ENCODE measurements at regions not wholly inside any gene's neighbourhood (a gene's known extent, or its start where the extent isn't known, plus 50 kb on each side); places are given as distances from the start of the nearest gene placed in this dataset.
A peak's percentile ranks its signal among the peaks of the same experiment; 100 is the strongest.

GRCh38 chr2:14557916-14558315 lies 74.6 kb upstream of the LRATD1 start:
- no peak for DNase-seq
- H3K27ac ChIP-seq: peak overlapping the region; percentile 75 to 88 (median 80)
- in situ Hi-C loops (cut with MboI; ENCODE audit: low pct_ligation_motif_present in 1 of 4, low pct_unique_long_range_greater_than_20kb in 1 of 4, low sequenced_read_pairs in 3 of 4) (no loop called here), intact Hi-C loops (cut with DNase I; ENCODE audit: low total_unique reads) (no loop called here)
- no peak overlapping the region for H3K4me3 ChIP-seq
- H3K4me1 ChIP-seq: peaks cover 0 to 46% (median 16%) of the 10 kb centered on the region in 4 donors
- no peaks in the 10 kb centered on the region for H3K9me3 ChIP-seq
- no peaks in the 10 kb centered on the region for H3K27me3 ChIP-seq
- TF ChIP-seq POLR2AphosphoS5 (IDR thresholded peaks at IDR 0.05) (peak in 1 of 3 donors; percentile 5), EP300 (IDR thresholded peaks at IDR 0.05; ENCODE audit: low read depth) (no peak)
- H3K36me3 ChIP-seq: no peaks in the 10 kb centered on the region
- 43 to 54% methylated on average over 2 of the region's 2 CpGs for WGBS, 2 donors (ENCODE audit: low coverage in 1 of 2)

GRCh38 chr2:14558335-14558919 lies 74.1 kb upstream of the LRATD1 start:
- TF ChIP-seq, protein P1, sequence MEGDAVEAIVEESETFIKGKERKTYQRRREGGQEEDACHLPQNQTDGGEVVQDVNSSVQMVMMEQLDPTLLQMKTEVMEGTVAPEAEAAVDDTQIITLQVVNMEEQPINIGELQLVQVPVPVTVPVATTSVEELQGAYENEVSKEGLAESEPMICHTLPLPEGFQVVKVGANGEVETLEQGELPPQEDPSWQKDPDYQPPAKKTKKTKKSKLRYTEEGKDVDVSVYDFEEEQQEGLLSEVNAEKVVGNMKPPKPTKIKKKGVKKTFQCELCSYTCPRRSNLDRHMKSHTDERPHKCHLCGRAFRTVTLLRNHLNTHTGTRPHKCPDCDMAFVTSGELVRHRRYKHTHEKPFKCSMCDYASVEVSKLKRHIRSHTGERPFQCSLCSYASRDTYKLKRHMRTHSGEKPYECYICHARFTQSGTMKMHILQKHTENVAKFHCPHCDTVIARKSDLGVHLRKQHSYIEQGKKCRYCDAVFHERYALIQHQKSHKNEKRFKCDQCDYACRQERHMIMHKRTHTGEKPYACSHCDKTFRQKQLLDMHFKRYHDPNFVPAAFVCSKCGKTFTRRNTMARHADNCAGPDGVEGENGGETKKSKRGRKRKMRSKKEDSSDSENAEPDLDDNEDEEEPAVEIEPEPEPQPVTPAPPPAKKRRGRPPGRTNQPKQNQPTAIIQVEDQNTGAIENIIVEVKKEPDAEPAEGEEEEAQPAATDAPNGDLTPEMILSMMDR (IDR thresholded peaks at IDR 0.05): no peak
- TF ChIP-seq POLR2AphosphoS5 (IDR thresholded peaks at IDR 0.05) (no peak), POLR2A (IDR thresholded peaks at IDR 0.05) (no peak), EP300 (IDR thresholded peaks at IDR 0.05; ENCODE audit: low read depth) (no peak)
- Histone ChIP-seq H3K9me3 (no peaks in the 10 kb centered on the region), H3K4me1 (peaks cover 0 to 46% (median 16%) of the 10 kb centered on the region in 4 donors), H3K36me3 (no peaks in the 10 kb centered on the region), H3K27ac (peak overlapping the region; percentile 75 to 88 (median 80)), H3K27me3 (no peaks in the 10 kb centered on the region), H3K4me3 (no peak overlapping the region)
- 40 to 60% methylated on average over 3 of the region's 3 CpGs for WGBS, 2 donors (ENCODE audit: low coverage in 1 of 2)
- no peak for DNase-seq
- intact Hi-C loops (cut with DNase I; ENCODE audit: low total_unique reads): no loop called here
- in situ Hi-C loops (cut with MboI; ENCODE audit: low pct_ligation_motif_present in 1 of 4, low pct_unique_long_range_greater_than_20kb in 1 of 4, low sequenced_read_pairs in 3 of 4): no loop called here

DNA sequence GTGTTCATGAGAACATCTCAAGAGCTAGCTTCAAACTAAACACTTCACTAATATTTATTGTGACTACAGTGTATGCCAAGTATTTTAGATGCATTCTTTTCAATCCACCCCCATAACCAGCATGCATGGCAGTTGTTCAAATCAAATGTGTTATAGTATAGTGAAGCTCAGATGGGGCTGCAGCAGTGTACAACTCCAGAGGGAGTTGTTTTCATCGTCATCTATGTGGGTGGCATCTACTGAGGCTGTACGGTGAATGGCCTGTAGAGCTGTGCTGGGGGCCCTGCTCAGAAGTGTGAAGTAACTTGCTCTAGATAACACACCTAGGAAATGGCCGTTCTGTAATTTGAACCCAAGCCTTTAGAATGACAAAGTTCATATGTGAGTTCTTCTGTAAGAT lies 71.8 kb upstream of the LRATD1 start:
- H3K36me3 ChIP-seq: no peaks in the 10 kb centered on the region
- no peak for TF ChIP-seq POLR2A (IDR thresholded peaks at IDR 0.05)
- no peak for TF ChIP-seq POLR2AphosphoS5 (IDR thresholded peaks at IDR 0.05)
- TF ChIP-seq, protein P1 (IDR thresholded peaks at IDR 0.05): no peak
- TF ChIP-seq EP300 (IDR thresholded peaks at IDR 0.05; ENCODE audit: low read depth): no peak
- intact Hi-C loops (cut with DNase I; ENCODE audit: low total_unique reads): no loop called here

GRCh38 chr2:14563324-14563723 lies 69.2 kb upstream of the LRATD1 start:
- Histone ChIP-seq H3K4me1 (peaks cover 0 to 17% (median 4%) of the 10 kb centered on the region in 4 donors), H3K27ac (no peak overlapping the region), H3K9me3 (no peaks in the 10 kb centered on the region), H3K36me3 (no peaks in the 10 kb centered on the region), H3K4me3 (no peak overlapping the region), H3K27me3 (no peaks in the 10 kb centered on the region)
- in situ Hi-C loops (cut with MboI; ENCODE audit: low pct_ligation_motif_present in 1 of 4, low pct_unique_long_range_greater_than_20kb in 1 of 4, low sequenced_read_pairs in 3 of 4) (no loop called here), intact Hi-C loops (cut with DNase I; ENCODE audit: low total_unique reads) (no loop called here)
- no peak for DNase-seq
- TF ChIP-seq POLR2A (IDR thresholded peaks at IDR 0.05): no peak
- no peak for TF ChIP-seq EP300 (IDR thresholded peaks at IDR 0.05; ENCODE audit: low read depth)
- TF ChIP-seq, protein P1 (IDR thresholded peaks at IDR 0.05): no peak
- no peak for TF ChIP-seq POLR2AphosphoS5 (IDR thresholded peaks at IDR 0.05)
- WGBS, 2 donors (ENCODE audit: low coverage in 1 of 2): 85% methylated on average over 1 of the region's 1 CpG; no CpG with 5 or more reads in 1 of the 2 donors

More for the DNA sequence above, 71.8 kb upstream of the LRATD1 start:
- in situ Hi-C loops (cut with MboI; ENCODE audit: low pct_ligation_motif_present in 1 of 4, low pct_unique_long_range_greater_than_20kb in 1 of 4, low sequenced_read_pairs in 3 of 4): no loop called here
- H3K9me3 ChIP-seq: no peaks in the 10 kb centered on the region
- DNase-seq: no peak
- no peak overlapping the region for H3K27ac ChIP-seq
- no peaks in the 10 kb centered on the region for H3K27me3 ChIP-seq
- no peak overlapping the region for H3K4me3 ChIP-seq
- WGBS, 2 donors (ENCODE audit: low coverage in 1 of 2): 63 to 87% methylated on average over 3 of the region's 3 CpGs
- peaks cover 0 to 37% (median 13%) of the 10 kb centered on the region in 4 donors for H3K4me1 ChIP-seq

- no peaks in the 10 kb centered on the region for H3K27me3 ChIP-seq
- TF ChIP-seq EP300 (IDR thresholded peaks at IDR 0.05; ENCODE audit: low read depth): no peak
- no peak for TF ChIP-seq POLR2AphosphoS5 (IDR thresholded peaks at IDR 0.05)
- TF ChIP-seq, protein P1 (IDR thresholded peaks at IDR 0.05): no peak
- TF ChIP-seq POLR2A (IDR thresholded peaks at IDR 0.05): no peak
- H3K4me1 ChIP-seq: peaks cover 0 to 11% (median 0%) of the 10 kb centered on the region in 4 donors
- no peaks in the 10 kb centered on the region for H3K36me3 ChIP-seq
- no peak overlapping the region for H3K4me3 ChIP-seq
- H3K9me3 ChIP-seq: no peaks in the 10 kb centered on the region
- no peak overlapping the region for H3K27ac ChIP-seq
- in situ Hi-C loops (cut with MboI; ENCODE audit: low pct_ligation_motif_present in 1 of 4, low pct_unique_long_range_greater_than_20kb in 1 of 4, low sequenced_read_pairs in 3 of 4): no loop called here
- intact Hi-C loops (cut with DNase I; ENCODE audit: low total_unique reads): no loop called here
- DNase-seq: no peak
These were observed 66.9 kb upstream of the LRATD1 start for GRCh38 chr2:14565666-14566065.
